Keratinocyte (primary cell): ENCODE measurements at regions not wholly inside any gene's neighbourhood (a gene's known extent, or its start where the extent isn't known, plus 50 kb on each side); places are given as distances from the start of the nearest gene placed in this dataset.

ENCODE experiments used
- DNase-seq: peaks from one replicate; pipeline ENCODE4 v3.0.0-alpha.2; 2011; ENCODE audit warnings: low read depth, missing footprints, low spot score
- FAIRE-seq: peaks from 2 replicates; lab custom pipeline; 2011; peaks lifted over from hg19 to GRCh38; lab: Jason Lieb, UNC
- H2AFZ ChIP-seq: 2 replicates; pipeline ENCODE4 v1.6.0; 2012; ENCODE audit warnings: low read length, control low read depth, inconsistent platforms; ENCODE audit not compliant: control insufficient read depth
- H3K27ac ChIP-seq: 2 replicates; pipeline ENCODE4 v1.5.1; 2011; ENCODE audit warnings: low read length; ENCODE audit not compliant: control insufficient read depth, insufficient read depth
- H3K27me3 ChIP-seq: 3 replicates; pipeline ENCODE4 v1.6.0; 2011; ENCODE audit warnings: low read length; ENCODE audit not compliant: control insufficient read depth, insufficient read depth; ENCODE audit errors: extremely low read depth
- H3K36me3 ChIP-seq, 2 experiments: 2 replicates in 1 of 2; 3 replicates in 1 of 2; pipeline ENCODE4 v1.5.1; 2011; ENCODE audit warnings: low read length in 2 of 2, mild to moderate bottlenecking in 1 of 2; ENCODE audit not compliant: control insufficient read depth in 2 of 2, insufficient read depth in 2 of 2; ENCODE audit errors: extremely low read depth in 1 of 2
- H3K4me1 ChIP-seq: 3 replicates; pipeline ENCODE4 v1.5.1; 2011; ENCODE audit warnings: low read length; ENCODE audit not compliant: control insufficient read depth, insufficient read depth; ENCODE audit errors: extremely low read depth
- H3K4me2 ChIP-seq: 3 replicates; pipeline ENCODE4 v1.6.0; 2011; ENCODE audit warnings: low read depth, low read length; ENCODE audit not compliant: control insufficient read depth, insufficient read depth; ENCODE audit errors: extremely low read depth
- H3K4me3 ChIP-seq, 3 experiments: fragments of 200-600 bp in 1 of 3; sonication (generic) in 1 of 3; 2 replicates in 2 of 3; 3 replicates in 1 of 3; pipeline ENCODE4 v1.5.1; 2011 to 2016; ENCODE audit warnings: low read length in 3 of 3, mild to moderate bottlenecking in 3 of 3, control low read depth in 2 of 3, inconsistent platforms in 1 of 3, low read depth in 1 of 3, mixed read lengths in 1 of 3, mixed run types in 1 of 3, moderate library complexity in 1 of 3; ENCODE audit not compliant: control insufficient read depth in 2 of 3, insufficient read depth in 2 of 3; ENCODE audit errors: extremely low read depth in 1 of 3
- H3K79me2 ChIP-seq: 2 replicates; pipeline ENCODE4 v1.6.0; 2012; ENCODE audit warnings: low read length; ENCODE audit not compliant: control insufficient read depth, insufficient read depth
- H3K9ac ChIP-seq: 3 replicates; pipeline ENCODE4 v1.6.0; 2011; ENCODE audit warnings: low read length; ENCODE audit not compliant: control insufficient read depth, insufficient read depth; ENCODE audit errors: extremely low read depth
- H3K9me1 ChIP-seq: 3 replicates; pipeline ENCODE4 v1.6.0; 2011; ENCODE audit warnings: low read length; ENCODE audit not compliant: control insufficient read depth, insufficient read depth; ENCODE audit errors: extremely low read depth
- H3K9me3 ChIP-seq: 2 replicates; pipeline ENCODE4 v1.5.1; 2012; ENCODE audit warnings: low read depth, low read length; ENCODE audit not compliant: control insufficient read depth
- H4K20me1 ChIP-seq: 3 replicates; pipeline ENCODE4 v1.6.0; 2011; ENCODE audit warnings: low read length; ENCODE audit not compliant: control insufficient read depth, insufficient read depth; ENCODE audit errors: extremely low read depth
- CTCF ChIP-seq, 3 experiments: IDR thresholded peaks in 1 of 3; conservative IDR thresholded peaks in 1 of 3; optimal IDR thresholded peaks in 1 of 3; 2 replicates in 2 of 3; 3 replicates in 1 of 3; pipeline versions ENCODE3 to v1.5.1; 2011; ENCODE audit warnings: low read length in 3 of 3, mild to moderate bottlenecking in 3 of 3, moderate library complexity in 2 of 3, control low read depth in 1 of 3, inconsistent platforms in 1 of 3; ENCODE audit not compliant: insufficient read depth in 2 of 3; ENCODE audit errors: extremely low read depth in 1 of 3
- EZH2 ChIP-seq: IDR thresholded peaks from one replicate; pipeline ENCODE4 v1.6.1; 2012; ENCODE audit warnings: inconsistent platforms, mild to moderate bottlenecking, low read length, moderate library complexity
- dilution Hi-C: fragments of 300-500 bp; cut with MboI; formaldehyde crosslinking; loops from one replicate; pipeline ENCODE4 v1.7.0; 2020; ENCODE audit warnings: low sequenced_read_pairs; ENCODE audit not compliant: extremely low pct_ligation_motif_present

GRCh38 chr6:125508793-125509192, 207.0 kb upstream of the HDDC2 start:
- FAIRE-seq (no peak), DNase-seq (no peak)
- no peaks in the 10 kb centered on the region for H3K9me3 ChIP-seq
- no peak overlapping the region for H3K27ac ChIP-seq
- H3K4me3 ChIP-seq, result no peak overlapping the region
- no peaks in the 10 kb centered on the region for H3K4me1 ChIP-seq
- dilution Hi-C loops, result loop anchor here (25.0 kb wide), 1 partner anchor 254 kb away; no protein-coding TSS in a partner anchor
- H3K27me3 ChIP-seq, result no peaks in the 10 kb centered on the region
- no peak for TF ChIP-seq EZH2
- no peak for TF ChIP-seq CTCF (optimal IDR thresholded peaks at IDR 0.05 in 1 of 3, IDR thresholded peaks at IDR 0.05 in 1 of 3, conservative IDR thresholded peaks at IDR 0.05 in 1 of 3; ENCODE audit: extremely low read depth in 1 of 3, insufficient read depth in 2 of 3, low read length in 3 of 3)
- no peak overlapping the region for H2AFZ ChIP-seq
- H4K20me1 ChIP-seq, result no peaks in the 10 kb centered on the region
- no peak overlapping the region for H3K9ac ChIP-seq
- H3K79me2 ChIP-seq, result no peaks in the 10 kb centered on the region
- H3K36me3 ChIP-seq, result no peaks in the 10 kb centered on the region
- no peak overlapping the region for H3K4me2 ChIP-seq
- H3K9me1 ChIP-seq, result no peaks in the 10 kb centered on the region

DNA sequence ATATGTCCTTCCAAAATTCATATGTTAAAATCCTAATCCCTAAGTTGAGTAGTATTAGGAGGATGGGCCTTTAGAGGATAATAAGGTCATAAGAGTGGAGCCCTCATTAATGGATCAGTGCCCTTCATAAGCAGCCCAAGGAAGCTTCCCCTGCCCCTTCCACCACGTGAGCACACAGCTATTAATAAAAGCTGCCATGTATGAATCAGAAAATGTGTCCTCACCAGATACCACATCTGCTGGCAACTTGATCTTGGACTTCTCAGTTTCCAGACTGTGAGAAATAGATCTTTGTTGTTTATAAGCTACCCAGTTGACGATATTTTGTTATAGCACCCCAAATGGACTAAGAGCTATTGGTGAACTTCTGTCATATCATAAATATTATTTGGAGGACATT, 207.7 kb upstream of the HDDC2 start:
- H3K79me2 ChIP-seq, result no peaks in the 10 kb centered on the region
- no peaks in the 10 kb centered on the region for H3K9me1 ChIP-seq
- FAIRE-seq (no peak), DNase-seq (no peak)
- TF ChIP-seq EZH2 (no peak), CTCF (optimal IDR thresholded peaks at IDR 0.05 in 1 of 3, IDR thresholded peaks at IDR 0.05 in 1 of 3, conservative IDR thresholded peaks at IDR 0.05 in 1 of 3; ENCODE audit: extremely low read depth in 1 of 3, insufficient read depth in 2 of 3, low read length in 3 of 3) (no peak)
- no peaks in the 10 kb centered on the region for H3K36me3 ChIP-seq
- no peak overlapping the region for H3K4me3 ChIP-seq
- H3K4me1 ChIP-seq, result no peaks in the 10 kb centered on the region
- H3K27ac ChIP-seq, result no peak overlapping the region
- dilution Hi-C loops, result loop anchor here (25.0 kb wide), 1 partner anchor 253 kb away; no protein-coding TSS in a partner anchor
- H3K4me2 ChIP-seq, result no peak overlapping the region
- no peak overlapping the region for H3K9ac ChIP-seq
- no peak overlapping the region for H2AFZ ChIP-seq
- H3K9me3 ChIP-seq, result no peaks in the 10 kb centered on the region
- no peaks in the 10 kb centered on the region for H4K20me1 ChIP-seq
- no peaks in the 10 kb centered on the region for H3K27me3 ChIP-seq
